ENCODE measurements at regions not wholly inside any gene's neighbourhood (a gene's known extent, or its start where the extent isn't known, plus 50 kb on each side); places are given as distances from the start of the nearest gene placed in this dataset.
"Not testable (repeated sequence)": the region's sequence is repeated elsewhere in the genome, so short reads cannot be mapped to it uniquely, and the experiment has no call there.

GRCh38 chr4:72665171-72665968, 96.3 kb upstream of the ADAMTS3 start:
- intact Hi-C loops (cut with DNase I) = loop anchor here (5.0 kb wide), 1 partner anchor 1023 kb away; no protein-coding TSS in a partner anchor
- H3K27ac ChIP-seq = no peak overlapping the region
- H3K9me3 ChIP-seq = no peaks in the 10 kb centered on the region
- no peaks in the 10 kb centered on the region for H3K27me3 ChIP-seq
- TF ChIP-seq POLR2A (IDR thresholded peaks at IDR 0.05) = no peak
- TF ChIP-seq POLR2AphosphoS5 (IDR thresholded peaks at IDR 0.05; ENCODE audit: insufficient read depth in 1 of 2, low read depth in 1 of 2) = no peak
- no peak for TF ChIP-seq CTCF (IDR thresholded peaks at IDR 0.05)
- no peaks in the 10 kb centered on the region for H3K36me3 ChIP-seq
- no peaks in the 10 kb centered on the region for H3K4me1 ChIP-seq
- H3K4me3 ChIP-seq = no peak overlapping the region
- no peak for DNase-seq (ENCODE audit: extremely low spot score in 2 of 2)

- Histone ChIP-seq H3K9me3 (no peaks in the 10 kb centered on the region), H3K36me3 (no peaks in the 10 kb centered on the region), H3K27me3 (no peaks in the 10 kb centered on the region), H3K4me1 (no peaks in the 10 kb centered on the region), H3K4me3 (no peak overlapping the region), H3K27ac (no peak overlapping the region)
- no peak for TF ChIP-seq POLR2AphosphoS5 (IDR thresholded peaks at IDR 0.05; ENCODE audit: insufficient read depth in 1 of 2, low read depth in 1 of 2)
- no peak for TF ChIP-seq CTCF (IDR thresholded peaks at IDR 0.05)
- no peak for TF ChIP-seq POLR2A (IDR thresholded peaks at IDR 0.05)
- DNase-seq (ENCODE audit: extremely low spot score in 2 of 2) = no peak
- intact Hi-C loops (cut with DNase I) = no loop called here
Observed at GRCh38 chr4:72663828-72664227, 94.8 kb upstream of the ADAMTS3 start.

GRCh38 chr4:72661830-72662229, 92.8 kb upstream of the ADAMTS3 start:
- Histone ChIP-seq H3K27me3 (no peaks in the 10 kb centered on the region), H3K4me3 (no peak overlapping the region), H3K27ac (no peak overlapping the region), H3K9me3 (no peaks in the 10 kb centered on the region), H3K4me1 (no peaks in the 10 kb centered on the region), H3K36me3 (no peaks in the 10 kb centered on the region)
- no peak for DNase-seq (ENCODE audit: extremely low spot score in 2 of 2)
- TF ChIP-seq POLR2AphosphoS5 (IDR thresholded peaks at IDR 0.05; ENCODE audit: insufficient read depth in 1 of 2, low read depth in 1 of 2) (no peak), CTCF (IDR thresholded peaks at IDR 0.05) (no peak), POLR2A (IDR thresholded peaks at IDR 0.05) (no peak)
- intact Hi-C loops (cut with DNase I) = no loop called here

GRCh38 chr4:72641611-72642010, 72.6 kb upstream of the ADAMTS3 start:
- H3K36me3 ChIP-seq = no peaks in the 10 kb centered on the region
- H3K27me3 ChIP-seq = no peaks in the 10 kb centered on the region
- intact Hi-C loops (cut with DNase I) = no loop called here
- H3K4me3 ChIP-seq = no peak overlapping the region
- DNase-seq (ENCODE audit: extremely low spot score in 2 of 2) = no peak
- no peaks in the 10 kb centered on the region for H3K9me3 ChIP-seq
- H3K27ac ChIP-seq = no peak overlapping the region
- no peaks in the 10 kb centered on the region for H3K4me1 ChIP-seq
- no peak for TF ChIP-seq POLR2AphosphoS5 (IDR thresholded peaks at IDR 0.05; ENCODE audit: insufficient read depth in 1 of 2, low read depth in 1 of 2)
- TF ChIP-seq CTCF (IDR thresholded peaks at IDR 0.05) = no peak
- TF ChIP-seq POLR2A (IDR thresholded peaks at IDR 0.05) = no peak

GRCh38 chr4:72636866-72637265, 67.8 kb upstream of the ADAMTS3 start:
- intact Hi-C loops (cut with DNase I); DNase-seq (ENCODE audit: extremely low spot score in 2 of 2): not testable (repeated sequence)

GRCh38 chr4:72635931-72636330, 66.9 kb upstream of the ADAMTS3 start:
- H3K4me3 ChIP-seq; H3K4me1 ChIP-seq; intact Hi-C loops (cut with DNase I): not testable (repeated sequence)

More at GRCh38 chr4:72636866-72637265, 67.8 kb upstream of the ADAMTS3 start:
- not testable (repeated sequence) for H3K4me3 ChIP-seq, H3K27ac ChIP-seq, H3K27me3 ChIP-seq, H3K9me3 ChIP-seq, H3K4me1 ChIP-seq, H3K36me3 ChIP-seq

GRCh38 chr4:72632253-72632652, 63.2 kb upstream of the ADAMTS3 start:
- H3K9me3 ChIP-seq; intact Hi-C loops (cut with DNase I); H3K4me3 ChIP-seq; DNase-seq (ENCODE audit: extremely low spot score in 2 of 2); H3K4me1 ChIP-seq; H3K36me3 ChIP-seq; H3K27ac ChIP-seq; H3K27me3 ChIP-seq: not testable (repeated sequence)

More at GRCh38 chr4:72635931-72636330, 66.9 kb upstream of the ADAMTS3 start:
- not testable (repeated sequence) for H3K9me3 ChIP-seq; H3K27me3 ChIP-seq; H3K27ac ChIP-seq; H3K36me3 ChIP-seq; DNase-seq (ENCODE audit: extremely low spot score in 2 of 2)
